ENCODE measurements at regions not wholly inside any gene's neighbourhood (a gene's known extent, or its start where the extent isn't known, plus 50 kb on each side); places are given as distances from the start of the nearest gene placed in this dataset.

- TF ChIP-seq, protein P1, sequence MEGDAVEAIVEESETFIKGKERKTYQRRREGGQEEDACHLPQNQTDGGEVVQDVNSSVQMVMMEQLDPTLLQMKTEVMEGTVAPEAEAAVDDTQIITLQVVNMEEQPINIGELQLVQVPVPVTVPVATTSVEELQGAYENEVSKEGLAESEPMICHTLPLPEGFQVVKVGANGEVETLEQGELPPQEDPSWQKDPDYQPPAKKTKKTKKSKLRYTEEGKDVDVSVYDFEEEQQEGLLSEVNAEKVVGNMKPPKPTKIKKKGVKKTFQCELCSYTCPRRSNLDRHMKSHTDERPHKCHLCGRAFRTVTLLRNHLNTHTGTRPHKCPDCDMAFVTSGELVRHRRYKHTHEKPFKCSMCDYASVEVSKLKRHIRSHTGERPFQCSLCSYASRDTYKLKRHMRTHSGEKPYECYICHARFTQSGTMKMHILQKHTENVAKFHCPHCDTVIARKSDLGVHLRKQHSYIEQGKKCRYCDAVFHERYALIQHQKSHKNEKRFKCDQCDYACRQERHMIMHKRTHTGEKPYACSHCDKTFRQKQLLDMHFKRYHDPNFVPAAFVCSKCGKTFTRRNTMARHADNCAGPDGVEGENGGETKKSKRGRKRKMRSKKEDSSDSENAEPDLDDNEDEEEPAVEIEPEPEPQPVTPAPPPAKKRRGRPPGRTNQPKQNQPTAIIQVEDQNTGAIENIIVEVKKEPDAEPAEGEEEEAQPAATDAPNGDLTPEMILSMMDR (IDR thresholded peaks at IDR 0.05; ENCODE audit: insufficient read depth, low read length) = no peak
- no peak for TF ChIP-seq POLR2AphosphoS5 (IDR thresholded peaks at IDR 0.05; ENCODE audit: low read depth)
Observed at GRCh38 chr6:112441607-112442006, 94.5 kb downstream of the RFPL4B start.
